Thyroid gland (tissue), 4 donors: ENCODE measurements at regions not wholly inside any gene's neighbourhood (a gene's known extent, or its start where the extent isn't known, plus 50 kb on each side); places are given as distances from the start of the nearest gene placed in this dataset.

ENCODE experiments used
- POLR2A ChIP-seq, 2 donors: fragments of 450-650 bp; IDR thresholded peaks; one replicate each; pipeline ENCODE4 v1.6.1; 2017; ENCODE audit warnings: antibody characterized with exemption in 2 of 2, mild to moderate bottlenecking in 2 of 2, moderate library complexity in 1 of 2
- TF ChIP-seq, protein P1 (sequence below), 6 experiments: fragments of 200-600 bp in 3 of 6; fragments of 450-650 bp in 3 of 6; sonication (generic) in 3 of 6; IDR thresholded peaks; one replicate each; pipeline ENCODE4 v1.5.1; 2016 to 2019; ENCODE audit warnings: antibody characterized with exemption in 6 of 6, mild to moderate bottlenecking in 2 of 6, inconsistent platforms in 1 of 6, moderate library complexity in 1 of 6

DNA sequence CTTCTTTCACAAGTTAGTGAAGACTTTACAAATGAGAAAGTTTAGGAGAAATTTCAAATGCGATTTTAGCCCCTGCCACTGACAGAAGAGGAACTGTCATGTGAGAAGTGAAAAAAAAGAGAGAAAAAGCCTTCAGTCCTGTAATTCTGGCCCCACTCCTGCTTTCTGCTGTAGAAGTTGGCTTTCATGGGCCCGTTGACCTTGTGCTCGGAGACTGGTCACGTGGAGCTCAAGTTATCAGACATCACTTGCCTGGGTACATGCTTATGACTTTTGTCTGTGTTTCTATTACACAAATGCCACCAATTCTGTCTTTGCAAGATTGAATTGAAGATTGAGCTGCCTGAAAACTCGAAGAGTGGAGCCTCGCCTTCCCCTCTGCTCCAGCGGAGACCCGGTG lies 749.9 kb downstream of the BCL11A start:
- TF ChIP-seq, protein P1, sequence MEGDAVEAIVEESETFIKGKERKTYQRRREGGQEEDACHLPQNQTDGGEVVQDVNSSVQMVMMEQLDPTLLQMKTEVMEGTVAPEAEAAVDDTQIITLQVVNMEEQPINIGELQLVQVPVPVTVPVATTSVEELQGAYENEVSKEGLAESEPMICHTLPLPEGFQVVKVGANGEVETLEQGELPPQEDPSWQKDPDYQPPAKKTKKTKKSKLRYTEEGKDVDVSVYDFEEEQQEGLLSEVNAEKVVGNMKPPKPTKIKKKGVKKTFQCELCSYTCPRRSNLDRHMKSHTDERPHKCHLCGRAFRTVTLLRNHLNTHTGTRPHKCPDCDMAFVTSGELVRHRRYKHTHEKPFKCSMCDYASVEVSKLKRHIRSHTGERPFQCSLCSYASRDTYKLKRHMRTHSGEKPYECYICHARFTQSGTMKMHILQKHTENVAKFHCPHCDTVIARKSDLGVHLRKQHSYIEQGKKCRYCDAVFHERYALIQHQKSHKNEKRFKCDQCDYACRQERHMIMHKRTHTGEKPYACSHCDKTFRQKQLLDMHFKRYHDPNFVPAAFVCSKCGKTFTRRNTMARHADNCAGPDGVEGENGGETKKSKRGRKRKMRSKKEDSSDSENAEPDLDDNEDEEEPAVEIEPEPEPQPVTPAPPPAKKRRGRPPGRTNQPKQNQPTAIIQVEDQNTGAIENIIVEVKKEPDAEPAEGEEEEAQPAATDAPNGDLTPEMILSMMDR (IDR thresholded peaks at IDR 0.05) = no peak
- no peak for TF ChIP-seq POLR2A (IDR thresholded peaks at IDR 0.05)
